Neural cell (in vitro differentiated cells): ENCODE measurements at regions not wholly inside any gene's neighbourhood (a gene's known extent, or its start where the extent isn't known, plus 50 kb on each side); places are given as distances from the start of the nearest gene placed in this dataset.

ENCODE experiments used
- CTCF ChIP-seq: fragments of 450-650 bp; IDR thresholded peaks from 2 replicates; pipeline ENCODE4 v1.5.1; 2014; ENCODE audit warnings: antibody characterized with exemption, mild to moderate bottlenecking, moderate library complexity; ENCODE audit not compliant: poor library complexity, severe bottlenecking
- EP300 ChIP-seq: fragments of 450-650 bp; conservative IDR thresholded peaks from 2 replicates; pipeline ENCODE4 v1.6.1; 2014; ENCODE audit warnings: antibody characterized with exemption, mild to moderate bottlenecking, moderate library complexity; ENCODE audit not compliant: poor library complexity, severe bottlenecking
- MXI1 ChIP-seq: fragments of 450-650 bp; conservative IDR thresholded peaks from 2 replicates; pipeline ENCODE4 v1.6.1; 2014; ENCODE audit warnings: antibody characterized with exemption, mild to moderate bottlenecking; ENCODE audit not compliant: poor library complexity, severe bottlenecking
- POLR2AphosphoS5 ChIP-seq: IDR thresholded peaks from 2 replicates; pipeline ENCODE4 v1.6.1; 2012
- REST ChIP-seq: IDR thresholded peaks from 2 replicates; pipeline ENCODE4 v1.6.1; 2012; ENCODE audit warnings: borderline replicate concordance

GRCh38 chr9:110029429-110029955, 178.5 kb downstream of the C9orf152 start:
- TF ChIP-seq CTCF (no peak), MXI1 (no peak), REST (no peak), POLR2AphosphoS5 (no peak), EP300 (no peak)
